Panc1 (cell line): ENCODE measurements at regions not wholly inside any gene's neighbourhood (a gene's known extent, or its start where the extent isn't known, plus 50 kb on each side); places are given as distances from the start of the nearest gene placed in this dataset.

Source experiments
- ATAC-seq: fragments of 200-7000 bp; cut with Tn5 transposase; 2 replicates; pipeline ENCODE4 v1.9.1; 2020; ENCODE audit warnings: mild to moderate bottlenecking, moderate library complexity
- BruUV-seq: library from RNA; stranded (reverse); fragments of 400-500 nt; replicated peaks from 2 replicates; lab custom pipeline; 2021; lab: Mats Ljungman, UMichigan
- CTCF ChIA-PET: fragments of 300-600 bp; sonication (Branson Sonifier 250); formaldehyde crosslinking; loops from one replicate; lab custom pipeline; 2022; ENCODE audit warnings: antibody characterized with exemption; lab: Charles Lee
- POLR2A ChIA-PET: fragments of 300-600 bp; sonication (Branson Sonifier 250); formaldehyde crosslinking; loops from one replicate; lab custom pipeline; 2022; ENCODE audit warnings: antibody characterized with exemption; lab: Charles Lee
- DNase-seq: peaks from one replicate; pipeline ENCODE4 v3.0.0-alpha.2; 2010; ENCODE audit warnings: low read depth, low spot score
- H3K27ac ChIP-seq: 2 replicates; pipeline ENCODE4 v1.5.1; 2011; ENCODE audit warnings: mild to moderate bottlenecking, low read length, inconsistent platforms
- H3K27me3 ChIP-seq: fragments of 200-500 bp; sonication (Bioruptor generic); 2 replicates; pipeline ENCODE4 v1.6.0; 2014; ENCODE audit warnings: low read length, inconsistent platforms; ENCODE audit not compliant: control insufficient read depth, insufficient read depth
- H3K36me3 ChIP-seq: fragments of 200-500 bp; sonication (Bioruptor generic); 2 replicates; pipeline ENCODE4 v1.5.1; 2014; ENCODE audit warnings: inconsistent platforms, mild to moderate bottlenecking, low read length, moderate library complexity; ENCODE audit not compliant: control insufficient read depth, insufficient read depth
- H3K4me1 ChIP-seq: 2 replicates; pipeline ENCODE4 v1.5.1; 2011; ENCODE audit warnings: inconsistent platforms, mild to moderate bottlenecking, low read length, moderate library complexity; ENCODE audit not compliant: control insufficient read depth, insufficient read depth
- H3K4me3 ChIP-seq, 2 experiments: 2 replicates each; pipeline ENCODE4 v1.5.1; 2011 to 2012; ENCODE audit warnings: low read depth in 2 of 2, low read length in 2 of 2, mild to moderate bottlenecking in 2 of 2, inconsistent platforms in 1 of 2, moderate library complexity in 1 of 2
- H3K9me3 ChIP-seq: fragments of 200-500 bp; sonication (Bioruptor generic); 2 replicates; pipeline ENCODE4 v1.5.1; 2014; ENCODE audit warnings: low read depth, mild to moderate bottlenecking, inconsistent platforms, low read length, moderate library complexity; ENCODE audit not compliant: control insufficient read depth, insufficient read depth
- POLR2AphosphoS5 ChIP-seq: IDR thresholded peaks from 2 replicates; pipeline ENCODE4 v1.6.1; 2012; ENCODE audit warnings: mild to moderate bottlenecking, low read depth, low read length, moderate library complexity
- SIN3A ChIP-seq: IDR thresholded peaks from 2 replicates; pipeline ENCODE4 v1.6.1; 2012; ENCODE audit warnings: low read depth, mild to moderate bottlenecking, low read length, moderate library complexity, borderline replicate concordance; ENCODE audit not compliant: insufficient read depth
- TCF7L2 ChIP-seq: IDR thresholded peaks from 2 replicates; pipeline ENCODE4 v1.6.1; 2011; ENCODE audit warnings: mild to moderate bottlenecking, low read depth, low read length, inconsistent platforms
- in situ Hi-C: cut with HindIII; loops from 2 replicates; pipeline ENCODE4 v1.10.0; 2016; ENCODE audit warnings: low sequenced_read_pairs, low pct_unique_long_range_greater_than_20kb
- intact Hi-C: fragments of 100-400 bp; cut with micrococcal nuclease; formaldehyde crosslinking; loops from one replicate; pipeline ENCODE4 v1.10.0; 2022; ENCODE audit not compliant: unreplicated experiment
- TF ChIP-seq, protein P1 (sequence below), 2 experiments: IDR thresholded peaks; 2 replicates each; pipeline ENCODE4 v1.6.1; 2011 to 2012; ENCODE audit warnings: low read depth in 2 of 2, control low read depth in 1 of 2, low read length in 1 of 2, mild to moderate bottlenecking in 1 of 2, moderate library complexity in 1 of 2; ENCODE audit not compliant: insufficient read depth in 1 of 2
- TF ChIP-seq, protein P2 (sequence below): fragments of 450-650 bp; IDR thresholded peaks from 2 replicates; pipeline ENCODE4 v1.5.1; 2017; ENCODE audit warnings: mild to moderate bottlenecking

DNA sequence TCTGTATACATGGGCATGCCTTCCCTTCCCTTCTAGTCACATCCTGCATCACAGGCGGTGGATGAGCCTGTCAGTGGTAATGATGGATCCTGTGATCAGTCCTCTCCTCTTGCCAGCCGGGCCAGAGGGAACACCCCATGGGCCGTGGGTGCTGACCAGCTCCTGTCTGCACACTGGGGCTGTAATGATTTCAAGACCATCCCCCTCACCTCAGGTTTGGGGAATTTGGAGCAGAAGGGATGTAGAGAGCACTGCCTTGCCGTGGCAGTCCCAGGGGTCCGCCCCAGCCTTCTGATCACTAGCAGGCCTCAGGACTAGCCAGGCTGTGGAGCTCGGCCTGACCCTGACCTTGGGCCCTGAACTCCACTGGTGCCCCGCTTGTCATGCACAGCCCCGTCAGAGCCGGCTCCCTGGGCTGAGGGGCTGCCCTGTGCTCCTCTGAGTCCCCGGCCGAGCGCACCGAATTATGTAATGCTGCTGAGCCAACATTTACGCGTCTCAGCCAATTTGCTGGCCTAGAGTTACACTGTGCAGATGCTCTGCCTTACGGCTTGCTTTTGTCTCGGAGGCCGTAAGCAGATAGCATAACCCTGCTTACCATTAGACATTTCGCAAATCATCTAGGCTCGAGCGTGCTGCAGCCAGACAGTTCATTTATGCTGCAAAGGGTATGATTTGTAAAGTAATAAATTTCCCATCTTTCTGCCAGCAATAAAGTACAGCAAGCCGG lies 155.3 kb downstream of the MACROH2A1 start:
- Histone ChIP-seq H3K4me1 (peaks cover 23% of the 10 kb centered on the region), H3K36me3 (no peaks in the 10 kb centered on the region), H3K27me3 (no peaks in the 10 kb centered on the region), H3K9me3 (no peaks in the 10 kb centered on the region), H3K27ac (no peak overlapping the region), H3K4me3 (no peak overlapping the region)
- TF ChIP-seq SIN3A (no peak), TCF7L2 (no peak), POLR2AphosphoS5 (no peak)
- TF ChIP-seq, protein P1, sequence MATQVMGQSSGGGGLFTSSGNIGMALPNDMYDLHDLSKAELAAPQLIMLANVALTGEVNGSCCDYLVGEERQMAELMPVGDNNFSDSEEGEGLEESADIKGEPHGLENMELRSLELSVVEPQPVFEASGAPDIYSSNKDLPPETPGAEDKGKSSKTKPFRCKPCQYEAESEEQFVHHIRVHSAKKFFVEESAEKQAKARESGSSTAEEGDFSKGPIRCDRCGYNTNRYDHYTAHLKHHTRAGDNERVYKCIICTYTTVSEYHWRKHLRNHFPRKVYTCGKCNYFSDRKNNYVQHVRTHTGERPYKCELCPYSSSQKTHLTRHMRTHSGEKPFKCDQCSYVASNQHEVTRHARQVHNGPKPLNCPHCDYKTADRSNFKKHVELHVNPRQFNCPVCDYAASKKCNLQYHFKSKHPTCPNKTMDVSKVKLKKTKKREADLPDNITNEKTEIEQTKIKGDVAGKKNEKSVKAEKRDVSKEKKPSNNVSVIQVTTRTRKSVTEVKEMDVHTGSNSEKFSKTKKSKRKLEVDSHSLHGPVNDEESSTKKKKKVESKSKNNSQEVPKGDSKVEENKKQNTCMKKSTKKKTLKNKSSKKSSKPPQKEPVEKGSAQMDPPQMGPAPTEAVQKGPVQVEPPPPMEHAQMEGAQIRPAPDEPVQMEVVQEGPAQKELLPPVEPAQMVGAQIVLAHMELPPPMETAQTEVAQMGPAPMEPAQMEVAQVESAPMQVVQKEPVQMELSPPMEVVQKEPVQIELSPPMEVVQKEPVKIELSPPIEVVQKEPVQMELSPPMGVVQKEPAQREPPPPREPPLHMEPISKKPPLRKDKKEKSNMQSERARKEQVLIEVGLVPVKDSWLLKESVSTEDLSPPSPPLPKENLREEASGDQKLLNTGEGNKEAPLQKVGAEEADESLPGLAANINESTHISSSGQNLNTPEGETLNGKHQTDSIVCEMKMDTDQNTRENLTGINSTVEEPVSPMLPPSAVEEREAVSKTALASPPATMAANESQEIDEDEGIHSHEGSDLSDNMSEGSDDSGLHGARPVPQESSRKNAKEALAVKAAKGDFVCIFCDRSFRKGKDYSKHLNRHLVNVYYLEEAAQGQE (IDR thresholded peaks at IDR 0.05; ENCODE audit: insufficient read depth in 1 of 2, low read depth in 2 of 2, low read length in 1 of 2): no peak
- TF ChIP-seq, protein P2, sequence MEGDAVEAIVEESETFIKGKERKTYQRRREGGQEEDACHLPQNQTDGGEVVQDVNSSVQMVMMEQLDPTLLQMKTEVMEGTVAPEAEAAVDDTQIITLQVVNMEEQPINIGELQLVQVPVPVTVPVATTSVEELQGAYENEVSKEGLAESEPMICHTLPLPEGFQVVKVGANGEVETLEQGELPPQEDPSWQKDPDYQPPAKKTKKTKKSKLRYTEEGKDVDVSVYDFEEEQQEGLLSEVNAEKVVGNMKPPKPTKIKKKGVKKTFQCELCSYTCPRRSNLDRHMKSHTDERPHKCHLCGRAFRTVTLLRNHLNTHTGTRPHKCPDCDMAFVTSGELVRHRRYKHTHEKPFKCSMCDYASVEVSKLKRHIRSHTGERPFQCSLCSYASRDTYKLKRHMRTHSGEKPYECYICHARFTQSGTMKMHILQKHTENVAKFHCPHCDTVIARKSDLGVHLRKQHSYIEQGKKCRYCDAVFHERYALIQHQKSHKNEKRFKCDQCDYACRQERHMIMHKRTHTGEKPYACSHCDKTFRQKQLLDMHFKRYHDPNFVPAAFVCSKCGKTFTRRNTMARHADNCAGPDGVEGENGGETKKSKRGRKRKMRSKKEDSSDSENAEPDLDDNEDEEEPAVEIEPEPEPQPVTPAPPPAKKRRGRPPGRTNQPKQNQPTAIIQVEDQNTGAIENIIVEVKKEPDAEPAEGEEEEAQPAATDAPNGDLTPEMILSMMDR: no peak
- in situ Hi-C loops (no loop called here), intact Hi-C loops (no loop called here)
- CTCF ChIA-PET: interaction anchor here (0.6 kb wide), 1 partner anchor 280 kb away, joined by 4 read pairs; no protein-coding TSS in a partner anchor
- ATAC-seq (no peak), DNase-seq (no peak)
- POLR2A ChIA-PET: no interaction called here
- BruUV-seq: no TSS peak

DNA sequence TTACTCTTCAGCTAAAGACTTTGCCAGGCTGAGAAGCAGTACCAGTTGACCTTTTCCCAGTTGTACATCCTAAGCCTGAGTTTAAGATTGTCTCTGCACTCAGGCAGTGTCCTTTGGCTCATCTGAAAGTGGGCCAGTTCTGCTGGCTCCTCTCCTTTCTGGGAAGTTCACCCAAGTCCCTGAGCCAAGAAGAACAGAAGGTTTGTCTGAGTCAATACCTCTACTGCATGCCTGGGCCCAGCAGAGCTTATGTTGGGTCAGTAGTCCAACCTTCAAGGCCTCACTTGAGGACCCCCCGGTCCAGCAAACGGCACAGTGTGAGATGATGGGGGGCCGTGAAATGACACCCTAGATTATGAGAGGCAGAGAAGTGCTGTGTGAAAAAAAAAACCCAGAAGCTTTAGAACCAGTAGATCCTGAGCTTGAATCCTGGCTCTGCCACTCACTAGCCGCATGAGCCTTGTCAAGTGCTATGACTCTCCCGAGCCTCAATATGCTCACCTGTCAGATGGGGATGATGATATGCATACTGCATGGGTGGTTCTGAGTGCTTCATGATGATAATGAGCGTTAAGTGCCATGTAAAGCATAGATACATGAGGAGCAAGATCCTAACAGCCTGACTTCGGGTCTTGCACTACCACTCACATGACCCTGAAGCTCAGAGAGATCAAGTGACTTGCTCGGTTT lies 156.0 kb downstream of the MACROH2A1 start:
- H3K27me3 ChIP-seq: no peaks in the 10 kb centered on the region
- intact Hi-C loops (no loop called here), in situ Hi-C loops (no loop called here)
- H3K4me1 ChIP-seq: peaks cover 23% of the 10 kb centered on the region
- DNase-seq: no peak
- POLR2A ChIA-PET: no interaction called here
- H3K27ac ChIP-seq: no peak overlapping the region
- no peaks in the 10 kb centered on the region for H3K9me3 ChIP-seq
- no peaks in the 10 kb centered on the region for H3K36me3 ChIP-seq
- TF ChIP-seq, protein P1 (IDR thresholded peaks at IDR 0.05; ENCODE audit: insufficient read depth in 1 of 2, low read depth in 2 of 2, low read length in 1 of 2): no peak
- TF ChIP-seq POLR2AphosphoS5 (no peak), SIN3A (no peak), TCF7L2 (no peak)
- TF ChIP-seq, protein P2: no peak
- no TSS peak for BruUV-seq
- no peak for ATAC-seq
- CTCF ChIA-PET: no interaction called here
- no peak overlapping the region for H3K4me3 ChIP-seq
